ENCODE measurements at regions not wholly inside any gene's neighbourhood (a gene's known extent, or its start where the extent isn't known, plus 50 kb on each side); places are given as distances from the start of the nearest gene placed in this dataset.

GRCh38 chr2:207308519-207309224, 142.9 kb upstream of the KLF7 start:
- WGBS (ENCODE audit: low lambda C conversion rate) = 92% methylated on average over 3 of the region's 3 CpGs
- no peak overlapping the region for H3K27ac ChIP-seq (ENCODE audit: low read depth in 2 of 2, low read length in 1 of 2)
- H3K9ac ChIP-seq = no peak overlapping the region
- ChIA-PET CTCF (no interaction called here), POLR2A (no interaction called here)
- H3K4me3 ChIP-seq (ENCODE audit: low read depth in 2 of 2, low read length in 1 of 2) = no peak overlapping the region
- no peaks in the 10 kb centered on the region for H3K9me2 ChIP-seq
- no peak for DNase-seq
- no peaks in the 10 kb centered on the region for H3K79me2 ChIP-seq (ENCODE audit: insufficient read depth)
- no peak overlapping the region for H2AFZ ChIP-seq (ENCODE audit: low read depth)
- no peaks in the 10 kb centered on the region for H3K36me3 ChIP-seq (replicated peaks in 1 of 2; ENCODE audit: control insufficient read depth in 1 of 2, insufficient read depth in 2 of 2, low read length in 1 of 2)
- no peak overlapping the region for H3K4me2 ChIP-seq
- H3K4me1 ChIP-seq (ENCODE audit: control insufficient read depth in 1 of 2, insufficient read depth in 2 of 2, low read depth in 1 of 2, low read length in 1 of 2) = peaks cover 4 to 11% of the 10 kb centered on the region in 2 experiments; a peak in 2 of 4 replicates
- H4K20me1 ChIP-seq (ENCODE audit: insufficient read depth) = no peaks in the 10 kb centered on the region
- TF ChIP-seq REST (IDR thresholded peaks at IDR 0.05; ENCODE audit: low read depth, low read length) = peak; percentile 89
- no peak for TF ChIP-seq FOSL2 (IDR thresholded peaks at IDR 0.05; ENCODE audit: borderline replicate concordance, low read depth)
- TF ChIP-seq SIN3A (IDR thresholded peaks at IDR 0.05; ENCODE audit: borderline replicate concordance, low read depth, low read length) = no peak
- no peak for TF ChIP-seq GABPA (IDR thresholded peaks at IDR 0.05; ENCODE audit: low read depth)
- TF ChIP-seq MXI1 (IDR thresholded peaks at IDR 0.05; ENCODE audit: low read depth, low read length) = no peak
- no peak for TF ChIP-seq EZH2phosphoT487 (IDR thresholded peaks at IDR 0.05; ENCODE audit: borderline replicate concordance, low read depth)
- H3K9me3 ChIP-seq = no peaks in the 10 kb centered on the region
- peaks cover 4% of the 10 kb centered on the region for H3F3A ChIP-seq (replicated peaks; ENCODE audit: insufficient read depth)
- H3K27me3 ChIP-seq (ENCODE audit: insufficient read depth) = no peaks in the 10 kb centered on the region

GRCh38 chr2:207311316-207312005, 145.7 kb upstream of the KLF7 start:
- Histone ChIP-seq H3K36me3 (replicated peaks in 1 of 2; ENCODE audit: control insufficient read depth in 1 of 2, insufficient read depth in 2 of 2, low read length in 1 of 2) (no peaks in the 10 kb centered on the region), H3K79me2 (ENCODE audit: insufficient read depth) (no peaks in the 10 kb centered on the region), H3K27me3 (ENCODE audit: insufficient read depth) (no peaks in the 10 kb centered on the region), H3K4me2 (peak overlapping the region; percentile 32; the same call in 1 of the 2 replicates), H3K4me1 (ENCODE audit: control insufficient read depth in 1 of 2, insufficient read depth in 2 of 2, low read depth in 1 of 2, low read length in 1 of 2) (peaks cover 4 to 19% of the 10 kb centered on the region in 2 experiments; a peak in 3 of 4 replicates), H3K27ac (ENCODE audit: low read depth in 2 of 2, low read length in 1 of 2) (peak overlapping the region in 1 of 2 experiments; percentile 79; a peak in 3 of 4 replicates), H3K4me3 (ENCODE audit: low read depth in 2 of 2, low read length in 1 of 2) (no peak overlapping the region), H3F3A (replicated peaks; ENCODE audit: insufficient read depth) (peaks cover 6% of the 10 kb centered on the region), H3K9ac (peak overlapping the region; percentile 12; the same call in 1 of the 2 replicates), H4K20me1 (ENCODE audit: insufficient read depth) (no peaks in the 10 kb centered on the region), H2AFZ (ENCODE audit: low read depth) (peak overlapping the region; percentile 11; the same call in 1 of the 2 replicates), H3K9me3 (no peaks in the 10 kb centered on the region), H3K9me2 (no peaks in the 10 kb centered on the region)
- peak; percentile 37 for DNase-seq
- ChIA-PET POLR2A (no interaction called here), CTCF (interaction anchor here (0.8 to 2.3 kb wide), 5 partner anchors 19 to 112 kb away, joined by 3 to 6 read pairs (median 4); no protein-coding TSS in a partner anchor)
- WGBS (ENCODE audit: low lambda C conversion rate) = 34% methylated on average over 4 of the region's 4 CpGs
- TF ChIP-seq TAF1 (IDR thresholded peaks at IDR 0.05; ENCODE audit: borderline replicate concordance, low read depth, low read length) (no peak), CTCF (IDR thresholded peaks at IDR 0.05) (peak; percentile 57), RFX5 (IDR thresholded peaks at IDR 0.05; ENCODE audit: low read length) (no peak), JUND (IDR thresholded peaks at IDR 0.05) (peak; percentile 45; the same call in 1 of the 2 replicates), FOSL2 (IDR thresholded peaks at IDR 0.05; ENCODE audit: borderline replicate concordance, low read depth) (peak; percentile 59; the same call in 1 of the 2 replicates), USF1 (IDR thresholded peaks at IDR 0.05; ENCODE audit: borderline replicate concordance, low read depth) (peak; percentile 55; the same call in 1 of the 2 replicates), FOXJ3 (CRISPR knock-in tag; IDR thresholded peaks at IDR 0.05) (no peak), POLR2AphosphoS5 (IDR thresholded peaks at IDR 0.05; ENCODE audit: low read depth, low read length) (no peak), SMC3 (IDR thresholded peaks at IDR 0.05; ENCODE audit: low read depth, low read length) (peak; percentile 26; the same call in 1 of the 2 replicates), PBX3 (IDR thresholded peaks at IDR 0.05) (peak; percentile 49; the same call in 1 of the 2 replicates), RAD21 (IDR thresholded peaks at IDR 0.05; ENCODE audit: low read length) (peak; percentile 56), MXI1 (IDR thresholded peaks at IDR 0.05; ENCODE audit: low read depth, low read length) (no peak), MAX (IDR thresholded peaks at IDR 0.05; ENCODE audit: low read depth) (peak; percentile 42; the same call in 1 of the 2 replicates), TCF12 (IDR thresholded peaks at IDR 0.05) (peak; percentile 70)
